ENCODE measurements at regions not wholly inside any gene's neighbourhood (a gene's known extent, or its start where the extent isn't known, plus 50 kb on each side); places are given as distances from the start of the nearest gene placed in this dataset.
A peak's percentile ranks its signal among the peaks of the same experiment; 100 is the strongest.
"Not testable (repeated sequence)": the region's sequence is repeated elsewhere in the genome, so short reads cannot be mapped to it uniquely, and the experiment has no call there.

DNA sequence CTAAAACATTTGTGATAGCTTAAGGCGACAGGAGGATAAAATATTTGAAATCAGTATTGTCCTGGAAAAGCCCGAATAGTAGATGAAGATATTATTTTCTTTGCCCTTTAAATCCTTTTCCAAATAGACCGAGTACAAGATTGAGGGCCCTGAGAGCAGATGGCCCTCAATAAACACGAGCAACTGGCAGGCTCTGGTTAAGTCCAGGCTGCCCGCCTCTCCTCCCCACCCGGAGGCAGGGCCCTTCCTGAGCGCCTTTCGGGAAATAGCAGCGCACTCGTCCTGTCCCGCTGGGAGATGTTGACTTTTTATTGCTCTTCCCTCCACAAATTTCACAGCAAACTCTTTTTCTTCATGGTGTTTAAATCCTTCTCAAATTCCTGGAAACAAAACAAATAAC, 50.8 kb upstream of the MAX start:
- no peak for DNase-seq

- peak; percentile 86 for DNase-seq
Observed at GRCh38 chr14:65156568-65157366, 54.5 kb upstream of the MAX start.

- no peak for DNase-seq
Observed at GRCh38 chr14:65159281-65160062, 57.2 kb upstream of the MAX start.

GRCh38 chr14:65160091-65160490, 57.8 kb upstream of the MAX start:
- DNase-seq, result no peak

DNA sequence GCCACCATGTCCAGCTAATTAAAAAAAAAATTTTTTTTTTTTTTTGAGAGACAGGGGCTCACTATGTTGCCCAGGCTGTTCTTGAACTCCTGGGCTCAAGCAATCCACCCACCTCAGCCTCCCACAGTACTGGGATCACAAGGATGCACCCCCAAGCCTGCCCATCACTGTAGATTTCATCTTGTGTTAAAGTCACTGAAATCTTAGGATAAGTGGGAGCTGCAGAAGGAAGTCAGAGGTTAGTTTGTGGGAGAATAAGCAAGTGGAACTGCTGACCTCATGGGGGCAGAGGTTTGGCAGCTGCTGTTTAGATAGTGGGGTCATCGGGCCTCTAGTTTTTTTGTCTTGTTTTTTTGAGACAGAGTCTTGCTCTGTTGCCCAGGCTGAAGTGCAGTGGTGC, 59.7 kb upstream of the MAX start:
- DNase-seq, result no peak

DNA sequence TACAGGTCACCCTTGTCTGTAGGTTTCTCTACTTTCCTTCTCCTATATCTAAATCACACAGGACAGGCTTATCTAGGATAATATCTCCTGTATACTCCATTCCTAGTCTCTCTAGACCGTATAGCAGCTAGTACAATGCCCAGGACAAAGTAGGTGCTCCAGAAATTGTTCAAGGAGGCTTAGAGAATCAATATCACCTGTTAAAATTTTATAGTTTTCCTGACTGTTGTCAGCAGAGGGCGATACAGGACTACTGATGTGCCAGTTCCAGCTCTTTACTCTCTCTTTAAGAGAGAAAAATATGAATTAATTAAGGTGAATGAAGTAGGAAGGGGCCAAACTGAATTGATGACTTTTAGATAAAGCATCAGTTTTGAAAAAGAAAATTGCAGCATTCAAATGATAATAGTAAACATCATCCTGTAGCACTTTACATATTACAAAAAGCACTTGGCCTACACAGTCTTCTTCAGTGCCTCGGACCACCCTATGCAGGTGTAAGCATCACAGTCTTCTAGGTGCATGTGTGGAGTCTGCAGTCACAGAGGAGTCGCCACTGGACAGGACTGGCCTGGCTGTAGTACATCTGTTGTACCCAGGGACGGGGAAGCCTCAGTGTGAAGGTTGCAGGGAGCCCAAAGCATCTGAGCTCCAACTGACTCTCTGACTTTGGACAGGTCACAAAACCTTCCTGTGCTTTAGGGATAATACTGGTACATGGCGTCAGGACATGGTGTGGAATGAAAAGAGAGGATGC, 61.9 kb upstream of the MAX start:
- DNase-seq, result peak; percentile 72

DNA sequence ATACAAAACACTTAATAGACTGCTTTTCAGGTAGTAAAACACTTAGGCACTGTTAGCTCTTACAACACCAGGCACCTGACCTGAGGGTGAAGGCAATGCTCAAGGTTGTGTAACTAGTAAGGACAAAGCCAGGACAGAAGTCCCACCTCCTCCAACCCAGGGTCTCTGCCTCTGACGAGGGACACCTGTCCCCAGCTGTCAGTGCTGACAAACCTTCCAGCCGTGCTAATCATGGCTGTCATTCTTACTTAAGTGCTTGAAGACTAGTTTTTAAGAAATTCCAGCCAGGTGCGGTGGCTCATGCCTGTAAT, 62.5 kb upstream of the MAX start:
- DNase-seq, result no peak

GRCh38 chr14:65167072-65167645, 64.8 kb upstream of the MAX start:
- no peak for DNase-seq

DNA sequence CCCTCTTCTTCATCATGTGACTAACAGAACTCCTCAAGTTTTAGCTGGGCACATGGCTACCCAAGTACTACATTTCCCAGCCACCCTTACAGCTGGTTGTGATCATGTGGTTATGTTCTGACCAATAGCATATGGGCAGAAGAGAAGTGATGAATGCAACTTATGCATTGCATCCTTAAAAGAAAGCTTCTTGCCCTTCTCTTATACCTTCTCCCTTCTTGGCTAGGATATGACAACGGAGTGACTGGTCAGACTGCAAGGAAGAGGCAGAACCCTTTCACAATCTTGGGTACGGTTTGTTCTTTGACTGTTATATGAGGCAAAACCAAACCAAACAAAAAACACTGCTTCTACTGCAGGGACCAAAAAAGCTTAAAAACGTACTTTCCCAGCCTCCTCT, 66.5 kb upstream of the MAX start:
- DNase-seq, result peak; percentile 33

- peak; percentile 52 for DNase-seq
Observed at GRCh38 chr14:65169351-65169750, 67.0 kb upstream of the MAX start.

- DNase-seq, result no peak
Observed at GRCh38 chr14:65170318-65170717, 68.0 kb upstream of the MAX start.

GRCh38 chr14:65170768-65171507, 68.6 kb upstream of the MAX start:
- peak; percentile 56 for DNase-seq

DNA sequence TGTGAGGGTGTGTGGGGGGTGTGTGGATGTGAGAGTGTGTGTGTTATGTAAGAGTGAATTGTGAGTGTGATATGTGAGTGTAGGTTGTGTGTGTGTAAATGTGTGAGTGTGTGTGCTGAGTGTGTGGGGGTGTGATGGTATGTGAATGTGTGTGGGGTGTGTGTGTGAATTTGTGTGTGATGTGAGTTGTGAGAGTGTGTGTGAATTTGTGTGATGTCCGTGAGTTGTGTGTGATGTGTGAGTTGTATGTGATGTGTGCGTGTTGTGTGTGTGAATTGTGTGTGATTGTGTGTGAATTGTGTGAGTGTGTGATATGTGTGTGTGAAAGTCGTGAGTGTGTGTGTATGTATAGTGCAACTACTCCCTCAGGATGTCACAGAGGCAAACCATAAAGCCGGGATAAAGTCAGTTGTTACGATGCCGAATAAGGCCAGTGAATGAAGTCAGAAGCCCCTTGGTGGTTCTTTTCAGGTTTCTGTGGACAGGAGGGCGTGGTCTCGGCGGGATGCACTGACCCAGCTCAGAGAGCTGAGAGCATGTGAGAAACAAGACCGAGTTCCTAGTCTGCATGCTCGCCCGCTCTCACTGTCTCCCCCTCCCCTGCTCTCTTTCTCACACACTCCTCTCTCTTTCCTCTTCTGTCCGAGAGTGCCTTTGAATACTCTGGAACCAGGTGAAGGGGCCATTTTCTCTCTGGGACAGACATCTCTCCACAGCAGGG, 71.8 kb upstream of the MAX start:
- no peak for DNase-seq

GRCh38 chr14:65174783-65175182, 72.5 kb upstream of the MAX start:
- DNase-seq, result no peak

GRCh38 chr14:65177551-65177950, 75.2 kb upstream of the MAX start:
- DNase-seq, result no peak

- not testable (repeated sequence) for DNase-seq
Observed at GRCh38 chr14:65179231-65179630, 76.9 kb upstream of the MAX start.

DNA sequence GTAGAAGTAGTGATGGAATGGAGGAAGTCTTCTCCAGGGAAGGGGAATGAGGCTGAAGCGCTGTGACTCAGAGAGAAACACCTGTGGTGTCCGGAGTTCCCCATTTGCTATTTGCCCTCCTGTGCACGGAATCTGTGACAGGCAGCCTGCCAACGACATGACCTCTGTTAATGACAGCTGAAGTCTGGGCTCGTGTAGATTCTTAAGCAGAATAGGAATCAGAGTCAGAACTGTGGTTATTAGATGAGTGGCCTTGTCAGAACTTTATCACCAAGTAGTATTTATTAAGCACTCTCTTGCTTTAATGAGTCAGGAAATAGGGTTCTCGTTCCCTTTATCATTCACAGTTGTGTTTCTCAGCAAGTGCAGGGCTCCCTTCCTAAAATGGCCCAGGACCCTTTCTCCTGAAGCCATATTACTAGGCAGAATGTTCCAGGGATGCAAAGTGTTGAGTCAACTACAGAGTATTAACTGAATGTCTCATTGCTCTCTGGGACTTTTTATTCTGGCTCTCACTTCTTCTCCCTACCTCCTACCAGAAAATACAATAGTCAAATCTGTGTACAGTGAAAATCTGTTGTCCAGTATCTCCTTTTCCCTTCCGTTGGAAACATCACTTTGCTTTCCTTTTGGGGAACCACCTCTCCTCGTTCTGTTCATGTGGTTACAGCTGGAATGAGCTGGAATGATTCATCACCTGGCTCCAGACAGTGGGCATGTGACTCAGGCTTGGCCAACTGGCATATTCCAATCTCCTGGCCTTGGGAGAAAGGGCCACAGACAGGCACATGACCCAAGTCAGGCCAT, 77.8 kb upstream of the MAX start:
- DNase-seq, result peak; percentile 72

GRCh38 chr14:65180725-65181025, 78.4 kb upstream of the MAX start:
- DNase-seq, result no peak

DNA sequence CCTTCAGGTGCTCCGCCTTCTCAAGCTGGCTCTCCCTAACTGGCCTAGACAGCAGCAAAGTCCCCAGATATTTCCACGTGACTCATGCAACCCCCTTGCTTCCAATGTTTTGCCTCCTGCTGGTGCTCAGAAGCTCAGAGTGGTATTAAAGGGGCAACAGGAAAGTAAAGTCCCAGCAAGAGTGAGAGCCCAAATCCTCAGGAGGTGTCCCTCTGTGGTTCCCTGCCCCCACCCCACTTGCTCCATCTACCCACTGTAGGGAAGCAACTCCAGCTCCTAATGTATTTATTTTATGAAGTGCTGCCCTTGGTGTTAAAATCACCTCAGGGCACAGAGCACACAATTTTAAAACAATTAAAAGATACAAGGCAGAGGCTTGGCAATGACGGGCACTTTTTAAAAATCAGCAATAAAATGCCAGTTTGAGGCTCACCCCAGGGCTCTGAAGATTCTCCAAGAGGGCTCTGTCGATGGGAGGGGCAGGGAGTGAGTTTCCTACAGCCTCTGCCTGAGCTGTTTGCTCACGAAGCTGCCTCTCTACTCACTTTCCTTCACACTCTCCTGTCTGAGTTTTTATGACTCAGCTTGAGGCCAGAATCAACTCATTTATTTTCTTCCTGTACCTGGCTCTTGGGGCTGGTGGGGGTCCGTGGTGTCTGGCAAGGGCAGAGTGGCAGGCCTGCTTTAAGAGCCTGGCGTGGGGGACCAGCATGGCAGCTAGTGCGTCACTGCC, 81.9 kb upstream of the MAX start:
- DNase-seq, result no peak

- DNase-seq, result no peak
Observed at GRCh38 chr14:65185829-65186228, 83.5 kb upstream of the MAX start.

DNA sequence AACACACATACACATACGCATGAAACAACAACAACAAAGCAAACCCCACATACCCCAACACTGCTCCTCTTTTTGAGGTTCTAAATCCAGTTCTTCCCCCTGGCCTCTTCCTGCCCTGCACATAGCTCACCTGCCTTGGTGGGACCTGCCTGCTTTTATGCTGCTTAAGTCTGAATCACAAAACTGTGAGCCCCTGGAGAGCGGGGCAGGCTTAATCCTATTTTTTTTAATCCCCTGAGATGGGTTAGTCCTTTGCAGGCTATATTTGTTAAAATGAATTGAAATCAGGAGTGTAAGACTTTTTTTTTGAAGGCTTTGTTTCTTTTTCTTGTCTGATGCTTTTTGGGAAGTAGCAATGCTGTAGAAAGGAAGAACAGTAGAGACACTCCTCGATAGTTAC, 84.6 kb upstream of the MAX start:
- DNase-seq, result no peak
